Activated B cell treated with CpG ODN at 0.5 μM for 24 hours (primary cell): ENCODE measurements at regions not wholly inside any gene's neighbourhood (a gene's known extent, or its start where the extent isn't known, plus 50 kb on each side); places are given as distances from the start of the nearest gene placed in this dataset.

Experiments
- ATAC-seq: fragments of 200-7000 bp; cut with Tn5 transposase; one replicate; pipeline ENCODE4 v1.10.0; 2021; ENCODE audit warnings: low read depth, mild to moderate bottlenecking, moderate library complexity
- CTCF ChIA-PET: fragments of 350-600 bp; sonication (Branson Sonifier 250); formaldehyde crosslinking; loops from one replicate; lab custom pipeline; 2021; ENCODE audit warnings: antibody characterized with exemption; lab: Charles Lee
- POLR2A ChIA-PET: fragments of 350-600 bp; sonication (Branson Sonifier 250); formaldehyde crosslinking; loops from one replicate; lab custom pipeline; 2021; ENCODE audit warnings: antibody characterized with exemption; lab: Charles Lee
- DNase-seq: peaks from one replicate; pipeline ENCODE4 v3.0.0; 2022
- H3K27ac Mint-ChIP-seq: one replicate; pipeline ENCODE4 v1.8.0; 2020; ENCODE audit warnings: mixed read lengths
- H3K27me3 Mint-ChIP-seq: one replicate; pipeline ENCODE4 v1.8.0; 2021; ENCODE audit warnings: mixed read lengths
- H3K36me3 Mint-ChIP-seq: one replicate; pipeline ENCODE4 v1.8.0; 2021; ENCODE audit warnings: low read depth, mixed read lengths
- H3K4me1 Mint-ChIP-seq: one replicate; pipeline ENCODE4 v1.8.0; 2021; ENCODE audit warnings: mixed read lengths
- H3K4me3 Mint-ChIP-seq: one replicate; pipeline ENCODE4 v1.8.0; 2020; ENCODE audit warnings: mild to moderate bottlenecking, mixed read lengths
- H3K9me3 Mint-ChIP-seq: one replicate; pipeline ENCODE4 v1.8.0; 2020; ENCODE audit warnings: mixed read lengths
- intact Hi-C: fragments of 100-400 bp; cut with micrococcal nuclease; formaldehyde crosslinking; loops from one replicate; pipeline ENCODE4 v1.15.1; 2024
- TF ChIP-seq, protein P1 (sequence below): fragments of 200-600 bp; IDR thresholded peaks from one replicate; pipeline ENCODE4 v1.8.0; 2022; ENCODE audit warnings: antibody characterized with exemption, mild to moderate bottlenecking

- CTCF ChIA-PET, result no interaction called here
- DNase-seq (no peak), ATAC-seq (no peak)
- TF ChIP-seq, protein P1, sequence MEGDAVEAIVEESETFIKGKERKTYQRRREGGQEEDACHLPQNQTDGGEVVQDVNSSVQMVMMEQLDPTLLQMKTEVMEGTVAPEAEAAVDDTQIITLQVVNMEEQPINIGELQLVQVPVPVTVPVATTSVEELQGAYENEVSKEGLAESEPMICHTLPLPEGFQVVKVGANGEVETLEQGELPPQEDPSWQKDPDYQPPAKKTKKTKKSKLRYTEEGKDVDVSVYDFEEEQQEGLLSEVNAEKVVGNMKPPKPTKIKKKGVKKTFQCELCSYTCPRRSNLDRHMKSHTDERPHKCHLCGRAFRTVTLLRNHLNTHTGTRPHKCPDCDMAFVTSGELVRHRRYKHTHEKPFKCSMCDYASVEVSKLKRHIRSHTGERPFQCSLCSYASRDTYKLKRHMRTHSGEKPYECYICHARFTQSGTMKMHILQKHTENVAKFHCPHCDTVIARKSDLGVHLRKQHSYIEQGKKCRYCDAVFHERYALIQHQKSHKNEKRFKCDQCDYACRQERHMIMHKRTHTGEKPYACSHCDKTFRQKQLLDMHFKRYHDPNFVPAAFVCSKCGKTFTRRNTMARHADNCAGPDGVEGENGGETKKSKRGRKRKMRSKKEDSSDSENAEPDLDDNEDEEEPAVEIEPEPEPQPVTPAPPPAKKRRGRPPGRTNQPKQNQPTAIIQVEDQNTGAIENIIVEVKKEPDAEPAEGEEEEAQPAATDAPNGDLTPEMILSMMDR, result no peak
- Mint-ChIP-seq H3K4me3 (no peak overlapping the region), H3K4me1 (no peaks in the 10 kb centered on the region), H3K36me3 (no peaks in the 10 kb centered on the region), H3K9me3 (peaks cover 2% of the 10 kb centered on the region), H3K27ac (no peak overlapping the region), H3K27me3 (peaks cover 5% of the 10 kb centered on the region)
- intact Hi-C loops, result no loop called here
- POLR2A ChIA-PET, result no interaction called here
These were observed 84.4 kb upstream of the SYT6 start for GRCh38 chr1:114238053-114238452.

- ATAC-seq, result no peak
- no peak for DNase-seq
These were observed 82.8 kb upstream of the SYT6 start for GRCh38 chr1:114236517-114236916.

GRCh38 chr1:114235960-114236359 is 82.3 kb upstream of the SYT6 start:
- Mint-ChIP-seq H3K27ac (no peak overlapping the region), H3K9me3 (peaks cover 2% of the 10 kb centered on the region), H3K4me1 (no peaks in the 10 kb centered on the region), H3K27me3 (peaks cover 7% of the 10 kb centered on the region), H3K36me3 (no peaks in the 10 kb centered on the region), H3K4me3 (no peak overlapping the region)
- ATAC-seq, result no peak
- TF ChIP-seq, protein P1, result no peak
- intact Hi-C loops, result no loop called here
- CTCF ChIA-PET, result no interaction called here
- DNase-seq, result no peak
- POLR2A ChIA-PET, result no interaction called here

More at GRCh38 chr1:114236517-114236916, 82.8 kb upstream of the SYT6 start:
- TF ChIP-seq, protein P1, result no peak
- Mint-ChIP-seq H3K27ac (no peak overlapping the region), H3K36me3 (no peaks in the 10 kb centered on the region), H3K27me3 (peaks cover 7% of the 10 kb centered on the region), H3K4me1 (no peaks in the 10 kb centered on the region), H3K9me3 (peaks cover 2% of the 10 kb centered on the region), H3K4me3 (no peak overlapping the region)
- intact Hi-C loops, result no loop called here
- CTCF ChIA-PET, result no interaction called here
- POLR2A ChIA-PET, result no interaction called here

DNA sequence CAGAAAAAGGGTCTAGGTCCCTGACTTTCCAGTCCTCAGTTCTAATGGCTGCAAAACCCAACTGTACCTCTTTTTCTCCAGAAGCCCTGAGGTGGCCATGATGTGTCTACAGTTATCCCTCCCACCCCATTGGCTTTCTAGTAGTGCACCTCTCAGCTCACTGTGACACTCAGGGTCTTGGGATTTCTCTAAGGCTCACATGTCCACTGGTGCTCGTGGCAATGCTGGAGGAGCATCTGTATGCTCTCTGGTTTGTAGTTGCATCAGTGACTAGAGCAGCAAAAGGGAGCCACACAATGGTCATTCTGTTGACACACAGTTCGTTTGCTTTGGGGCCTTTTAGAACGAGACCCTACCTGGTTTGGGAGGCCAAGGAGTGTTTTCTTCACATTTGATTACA is 81.6 kb upstream of the SYT6 start:
- no peaks in the 10 kb centered on the region for H3K9me3 Mint-ChIP-seq
- no peak for DNase-seq
- no peaks in the 10 kb centered on the region for H3K36me3 Mint-ChIP-seq
- CTCF ChIA-PET, result no interaction called here
- peaks cover 7% of the 10 kb centered on the region for H3K27me3 Mint-ChIP-seq
- H3K4me3 Mint-ChIP-seq, result no peak overlapping the region
- POLR2A ChIA-PET, result no interaction called here
- H3K27ac Mint-ChIP-seq, result no peak overlapping the region
- intact Hi-C loops, result no loop called here
- TF ChIP-seq, protein P1, result no peak
- H3K4me1 Mint-ChIP-seq, result no peaks in the 10 kb centered on the region
- ATAC-seq, result no peak

- Mint-ChIP-seq H3K36me3 (no peaks in the 10 kb centered on the region), H3K27me3 (peaks cover 10% of the 10 kb centered on the region), H3K27ac (no peak overlapping the region), H3K4me1 (no peaks in the 10 kb centered on the region), H3K9me3 (no peaks in the 10 kb centered on the region), H3K4me3 (no peak overlapping the region)
- CTCF ChIA-PET, result no interaction called here
- ATAC-seq, result no peak
- TF ChIP-seq, protein P1, result no peak
- POLR2A ChIA-PET, result no interaction called here
- no peak for DNase-seq
- intact Hi-C loops, result no loop called here
These were observed 80.9 kb upstream of the SYT6 start for GRCh38 chr1:114234408-114235124.
